ENCODE measurements at regions not wholly inside any gene's neighbourhood (a gene's known extent, or its start where the extent isn't known, plus 50 kb on each side); places are given as distances from the start of the nearest gene placed in this dataset.

GRCh38 chr6:153720732-153721131 is 318.3 kb upstream of the OPRM1 start:
- no peak for DNase-seq (ENCODE audit: extremely low read depth, low read depth)
- no peak for TF ChIP-seq CTCF (IDR thresholded peaks at IDR 0.05; ENCODE audit: low read depth, low read length)

- DNase-seq (ENCODE audit: extremely low read depth, low read depth) = no peak
- TF ChIP-seq CTCF (IDR thresholded peaks at IDR 0.05; ENCODE audit: low read depth, low read length) = no peak
These were observed 333.6 kb upstream of the OPRM1 start for GRCh38 chr6:153705429-153705828.

- DNase-seq (ENCODE audit: extremely low read depth, low read depth) = no peak
- no peak for TF ChIP-seq CTCF (IDR thresholded peaks at IDR 0.05; ENCODE audit: low read depth, low read length)
These were observed 336.4 kb upstream of the OPRM1 start for GRCh38 chr6:153702671-153703070.

- no peak for TF ChIP-seq CTCF (IDR thresholded peaks at IDR 0.05; ENCODE audit: low read depth, low read length)
- no peak for DNase-seq (ENCODE audit: extremely low read depth, low read depth)
These were observed 340.4 kb upstream of the OPRM1 start for GRCh38 chr6:153698637-153699036.

GRCh38 chr6:153698001-153698400 is 341.0 kb upstream of the OPRM1 start:
- TF ChIP-seq CTCF (IDR thresholded peaks at IDR 0.05; ENCODE audit: low read depth, low read length) = no peak
- no peak for DNase-seq (ENCODE audit: extremely low read depth, low read depth)

GRCh38 chr6:153677522-153677921 is 361.5 kb upstream of the OPRM1 start:
- no peak for TF ChIP-seq CTCF (IDR thresholded peaks at IDR 0.05; ENCODE audit: low read depth, low read length)
- DNase-seq (ENCODE audit: extremely low read depth, low read depth) = no peak

GRCh38 chr6:153673750-153674149 is 365.3 kb upstream of the OPRM1 start:
- TF ChIP-seq CTCF (IDR thresholded peaks at IDR 0.05; ENCODE audit: low read depth, low read length) = no peak
- no peak for DNase-seq (ENCODE audit: extremely low read depth, low read depth)
